ENCODE measurements at regions not wholly inside any gene's neighbourhood (a gene's known extent, or its start where the extent isn't known, plus 50 kb on each side); places are given as distances from the start of the nearest gene placed in this dataset.

DNA sequence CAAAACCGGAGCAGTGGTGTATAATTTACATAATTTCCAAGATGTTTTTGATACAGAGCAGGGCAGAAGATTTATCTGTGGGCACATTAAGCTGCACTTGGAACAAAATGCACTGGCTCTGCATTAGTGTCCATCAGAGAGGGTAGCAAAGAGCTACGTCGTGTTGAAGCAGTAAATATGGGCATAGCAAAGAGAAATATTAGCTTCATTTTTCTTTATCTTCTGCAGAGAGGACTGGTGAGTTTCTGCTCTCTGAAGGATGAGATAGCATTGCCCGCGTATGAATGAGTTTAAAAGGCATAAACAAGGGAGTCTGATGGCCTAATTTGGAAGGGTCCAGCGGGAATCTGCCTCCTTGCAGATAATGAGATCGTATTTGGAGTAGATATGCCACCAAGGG, 227.8 kb upstream of the CDH11 start:
- TF ChIP-seq TAF1 (IDR thresholded peaks at IDR 0.05; ENCODE audit: low read depth) (no peak), YY1 (IDR thresholded peaks at IDR 0.05; ENCODE audit: low read depth) (no peak), TEAD4 (IDR thresholded peaks at IDR 0.05) (no peak), ZBTB7A (IDR thresholded peaks at IDR 0.05; ENCODE audit: low read depth) (no peak), NFIC (IDR thresholded peaks at IDR 0.05) (no peak), FOXM1 (IDR thresholded peaks at IDR 0.05; ENCODE audit: borderline replicate concordance, low read depth) (no peak), EP300 (IDR thresholded peaks at IDR 0.05; ENCODE audit: borderline replicate concordance) (no peak)
- TF ChIP-seq, protein P1, sequence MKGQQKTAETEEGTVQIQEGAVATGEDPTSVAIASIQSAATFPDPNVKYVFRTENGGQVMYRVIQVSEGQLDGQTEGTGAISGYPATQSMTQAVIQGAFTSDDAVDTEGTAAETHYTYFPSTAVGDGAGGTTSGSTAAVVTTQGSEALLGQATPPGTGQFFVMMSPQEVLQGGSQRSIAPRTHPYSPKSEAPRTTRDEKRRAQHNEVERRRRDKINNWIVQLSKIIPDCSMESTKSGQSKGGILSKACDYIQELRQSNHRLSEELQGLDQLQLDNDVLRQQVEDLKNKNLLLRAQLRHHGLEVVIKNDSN (IDR thresholded peaks at IDR 0.05): no peak
- TF ChIP-seq, protein P2, sequence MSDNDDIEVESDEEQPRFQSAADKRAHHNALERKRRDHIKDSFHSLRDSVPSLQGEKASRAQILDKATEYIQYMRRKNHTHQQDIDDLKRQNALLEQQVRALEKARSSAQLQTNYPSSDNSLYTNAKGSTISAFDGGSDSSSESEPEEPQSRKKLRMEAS (IDR thresholded peaks at IDR 0.05): no peak
- TF ChIP-seq, protein P3, sequence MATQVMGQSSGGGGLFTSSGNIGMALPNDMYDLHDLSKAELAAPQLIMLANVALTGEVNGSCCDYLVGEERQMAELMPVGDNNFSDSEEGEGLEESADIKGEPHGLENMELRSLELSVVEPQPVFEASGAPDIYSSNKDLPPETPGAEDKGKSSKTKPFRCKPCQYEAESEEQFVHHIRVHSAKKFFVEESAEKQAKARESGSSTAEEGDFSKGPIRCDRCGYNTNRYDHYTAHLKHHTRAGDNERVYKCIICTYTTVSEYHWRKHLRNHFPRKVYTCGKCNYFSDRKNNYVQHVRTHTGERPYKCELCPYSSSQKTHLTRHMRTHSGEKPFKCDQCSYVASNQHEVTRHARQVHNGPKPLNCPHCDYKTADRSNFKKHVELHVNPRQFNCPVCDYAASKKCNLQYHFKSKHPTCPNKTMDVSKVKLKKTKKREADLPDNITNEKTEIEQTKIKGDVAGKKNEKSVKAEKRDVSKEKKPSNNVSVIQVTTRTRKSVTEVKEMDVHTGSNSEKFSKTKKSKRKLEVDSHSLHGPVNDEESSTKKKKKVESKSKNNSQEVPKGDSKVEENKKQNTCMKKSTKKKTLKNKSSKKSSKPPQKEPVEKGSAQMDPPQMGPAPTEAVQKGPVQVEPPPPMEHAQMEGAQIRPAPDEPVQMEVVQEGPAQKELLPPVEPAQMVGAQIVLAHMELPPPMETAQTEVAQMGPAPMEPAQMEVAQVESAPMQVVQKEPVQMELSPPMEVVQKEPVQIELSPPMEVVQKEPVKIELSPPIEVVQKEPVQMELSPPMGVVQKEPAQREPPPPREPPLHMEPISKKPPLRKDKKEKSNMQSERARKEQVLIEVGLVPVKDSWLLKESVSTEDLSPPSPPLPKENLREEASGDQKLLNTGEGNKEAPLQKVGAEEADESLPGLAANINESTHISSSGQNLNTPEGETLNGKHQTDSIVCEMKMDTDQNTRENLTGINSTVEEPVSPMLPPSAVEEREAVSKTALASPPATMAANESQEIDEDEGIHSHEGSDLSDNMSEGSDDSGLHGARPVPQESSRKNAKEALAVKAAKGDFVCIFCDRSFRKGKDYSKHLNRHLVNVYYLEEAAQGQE (IDR thresholded peaks at IDR 0.05; ENCODE audit: low read depth): no peak

DNA sequence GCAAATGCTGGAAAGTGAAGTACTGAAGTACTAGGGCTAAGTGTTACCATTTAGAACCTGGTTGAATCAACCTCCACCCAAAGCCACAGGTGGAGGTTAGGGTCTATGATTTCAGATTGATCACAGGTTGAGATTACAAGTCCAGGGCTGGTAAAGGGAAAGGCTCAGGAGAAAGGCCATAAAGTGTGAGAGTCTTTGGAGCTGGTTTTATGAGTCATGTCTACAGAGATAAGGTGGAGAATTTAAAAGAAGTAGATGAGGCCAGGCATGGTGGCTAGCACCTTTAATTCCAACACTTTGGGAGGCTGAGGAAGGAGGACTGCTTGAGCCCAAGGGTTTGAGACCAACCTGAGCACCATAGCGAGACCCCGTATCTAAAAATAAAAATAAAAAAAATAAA, 221.7 kb upstream of the CDH11 start:
- TF ChIP-seq TAF1 (IDR thresholded peaks at IDR 0.05; ENCODE audit: low read depth) (no peak), NFIC (IDR thresholded peaks at IDR 0.05) (no peak), CEBPB (IDR thresholded peaks at IDR 0.05) (no peak), CREB1 (IDR thresholded peaks at IDR 0.05; ENCODE audit: low read depth) (no peak), ZBTB7A (IDR thresholded peaks at IDR 0.05; ENCODE audit: low read depth) (no peak), EGR1 (IDR thresholded peaks at IDR 0.05) (no peak), YY1 (IDR thresholded peaks at IDR 0.05; ENCODE audit: low read depth) (no peak), RAD21 (IDR thresholded peaks at IDR 0.05; ENCODE audit: low read depth) (no peak), TCF12 (IDR thresholded peaks at IDR 0.05; ENCODE audit: low read depth) (no peak), FOXM1 (IDR thresholded peaks at IDR 0.05; ENCODE audit: borderline replicate concordance, low read depth) (no peak), TEAD4 (IDR thresholded peaks at IDR 0.05) (no peak), EP300 (IDR thresholded peaks at IDR 0.05; ENCODE audit: borderline replicate concordance) (no peak)
- TF ChIP-seq, protein P2 (IDR thresholded peaks at IDR 0.05): no peak
- TF ChIP-seq, protein P1 (IDR thresholded peaks at IDR 0.05): no peak
- TF ChIP-seq, protein P3 (IDR thresholded peaks at IDR 0.05; ENCODE audit: low read depth): no peak

DNA sequence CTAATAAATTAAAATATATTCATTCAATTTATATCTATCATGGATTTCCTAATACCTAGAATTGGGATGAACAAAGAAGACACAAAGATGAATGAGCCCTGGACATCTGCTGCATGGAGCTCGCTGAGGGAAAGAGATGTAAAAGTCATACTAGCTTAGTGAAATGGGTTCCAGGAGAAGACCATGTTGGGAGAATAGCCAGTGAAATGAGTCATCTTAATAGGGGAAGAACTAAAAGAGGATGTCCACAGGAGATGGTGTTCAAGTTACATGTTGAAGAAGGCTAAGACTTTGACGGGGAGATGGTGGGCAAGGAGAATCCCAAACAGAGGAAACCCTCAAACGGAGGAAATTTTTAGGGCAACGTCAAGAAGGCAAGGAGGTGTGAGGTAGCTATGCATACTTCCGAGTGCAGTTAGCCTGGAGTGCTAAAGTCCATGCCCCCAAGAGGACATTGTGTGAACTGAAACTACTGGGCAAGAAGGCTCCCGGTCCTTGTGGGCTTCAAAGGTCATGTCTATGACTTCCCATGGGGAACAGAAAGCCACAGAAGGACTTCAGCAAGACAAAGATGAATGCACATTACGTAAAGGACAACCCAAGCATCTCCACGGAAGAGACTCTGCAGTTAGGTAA, 220.5 kb upstream of the CDH11 start:
- TF ChIP-seq TAF1 (IDR thresholded peaks at IDR 0.05; ENCODE audit: low read depth): no peak
- TF ChIP-seq YY1 (IDR thresholded peaks at IDR 0.05; ENCODE audit: low read depth): no peak
- TF ChIP-seq RAD21 (IDR thresholded peaks at IDR 0.05; ENCODE audit: low read depth): no peak
- TF ChIP-seq EP300 (IDR thresholded peaks at IDR 0.05; ENCODE audit: borderline replicate concordance): no peak
- TF ChIP-seq, protein P3 (IDR thresholded peaks at IDR 0.05; ENCODE audit: low read depth): no peak
- no peak for TF ChIP-seq NFIC (IDR thresholded peaks at IDR 0.05)

DNA sequence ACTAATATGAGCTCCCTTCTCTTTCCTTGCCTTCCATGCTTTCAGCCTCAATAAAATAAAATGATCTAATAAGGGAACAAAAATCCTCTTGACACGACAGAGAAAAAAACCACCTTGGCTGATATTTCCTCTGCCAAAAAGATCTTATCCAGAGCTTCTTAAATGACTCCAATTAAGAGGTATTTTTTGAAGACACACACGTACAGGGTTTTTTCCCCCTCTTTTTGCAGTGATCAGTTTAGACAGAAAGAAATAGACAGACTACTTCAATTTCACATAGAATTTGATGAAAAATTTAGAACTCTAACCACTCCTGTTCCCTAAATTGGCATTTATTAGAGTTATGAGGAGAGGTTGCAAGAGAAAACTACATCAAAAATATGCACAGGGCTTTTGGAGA, 217.2 kb upstream of the CDH11 start:
- TF ChIP-seq EGR1 (IDR thresholded peaks at IDR 0.05): no peak
- TF ChIP-seq FOXM1 (IDR thresholded peaks at IDR 0.05; ENCODE audit: borderline replicate concordance, low read depth): no peak
- TF ChIP-seq TCF12 (IDR thresholded peaks at IDR 0.05; ENCODE audit: low read depth): no peak
- no peak for TF ChIP-seq YY1 (IDR thresholded peaks at IDR 0.05; ENCODE audit: low read depth)
- TF ChIP-seq NFIC (IDR thresholded peaks at IDR 0.05): no peak
- TF ChIP-seq CEBPB (IDR thresholded peaks at IDR 0.05): no peak
- no peak for TF ChIP-seq CREB1 (IDR thresholded peaks at IDR 0.05; ENCODE audit: low read depth)
- TF ChIP-seq, protein P2 (IDR thresholded peaks at IDR 0.05): no peak
- TF ChIP-seq, protein P1 (IDR thresholded peaks at IDR 0.05): no peak

All from Ishikawa (cell line).